GM23338 (cell line): ENCODE measurements at regions not wholly inside any gene's neighbourhood (a gene's known extent, or its start where the extent isn't known, plus 50 kb on each side); places are given as distances from the start of the nearest gene placed in this dataset.

Source experiments
- ATAC-seq: fragments of 200-7000 bp; cut with Tn5 transposase; 3 replicates; pipeline ENCODE4 v1.9.1; 2020
- DNase-seq: peaks from one replicate; pipeline ENCODE4 v3.0.0-alpha.2; 2015; ENCODE audit warnings: low spot score
- H2AFZ ChIP-seq: fragments of 200-600 bp; sonication (generic); 2 replicates; pipeline ENCODE4 v1.8.0; 2016; ENCODE audit warnings: antibody characterized with exemption, mild to moderate bottlenecking, moderate library complexity
- H3F3A ChIP-seq: fragments of 200-600 bp; sonication (generic); replicated peaks from 2 replicates; pipeline ENCODE4 v1.8.0; 2017; ENCODE audit warnings: antibody characterized with exemption, mixed run types, low read depth
- H3K27ac ChIP-seq: fragments of 200-600 bp; sonication (generic); 2 replicates; pipeline ENCODE4 v1.6.1; 2016; ENCODE audit warnings: low read depth
- H3K27me3 ChIP-seq: fragments of 200-600 bp; sonication (generic); 2 replicates; pipeline ENCODE4 v1.8.0; 2016; ENCODE audit warnings: mild to moderate bottlenecking, mixed run types, moderate library complexity; ENCODE audit not compliant: insufficient read depth
- H3K36me3 ChIP-seq: fragments of 200-600 bp; sonication (generic); 2 replicates; pipeline ENCODE4 v1.8.0; 2016; ENCODE audit warnings: mild to moderate bottlenecking; ENCODE audit not compliant: insufficient read depth
- H3K4me1 ChIP-seq: fragments of 200-600 bp; sonication (generic); 2 replicates; pipeline ENCODE4 v1.8.0; 2016; ENCODE audit warnings: mild to moderate bottlenecking, moderate library complexity; ENCODE audit not compliant: insufficient read depth
- H3K4me2 ChIP-seq: fragments of 200-600 bp; sonication (generic); 2 replicates; pipeline ENCODE4 v1.7.1; 2017; ENCODE audit warnings: mixed run types
- H3K4me3 ChIP-seq: fragments of 200-600 bp; sonication (generic); 2 replicates; pipeline ENCODE4 v1.6.1; 2016; ENCODE audit warnings: mixed run types
- H3K79me2 ChIP-seq: fragments of 200-600 bp; sonication (generic); replicated peaks from 2 replicates; pipeline ENCODE4 v1.8.0; 2017; ENCODE audit warnings: mild to moderate bottlenecking; ENCODE audit not compliant: insufficient read depth
- H3K9me2 ChIP-seq: fragments of 200-600 bp; sonication (generic); 2 replicates; pipeline ENCODE4 v1.8.0; 2017; ENCODE audit not compliant: insufficient read depth
- H4K20me1 ChIP-seq: fragments of 200-600 bp; sonication (generic); replicated peaks from 2 replicates; pipeline ENCODE4 v1.8.0; 2017; ENCODE audit warnings: mild to moderate bottlenecking; ENCODE audit not compliant: insufficient read depth
- H3K27ac Mint-ChIP-seq: 2 replicates; pipeline ENCODE4 v1.8.0; 2020; ENCODE audit warnings: inconsistent platforms, mild to moderate bottlenecking, moderate library complexity, mixed read lengths
- H3K27me3 Mint-ChIP-seq: 3 replicates; pipeline ENCODE4 v1.8.0; 2022; ENCODE audit warnings: low read depth, mild to moderate bottlenecking, moderate library complexity, mixed read lengths, inconsistent platforms; ENCODE audit not compliant: insufficient read depth, poor library complexity
- H3K36me3 Mint-ChIP-seq: 3 replicates; pipeline ENCODE4 v1.8.0; 2021; ENCODE audit warnings: low read depth, mild to moderate bottlenecking, inconsistent platforms, moderate library complexity, mixed read lengths
- H3K4me1 Mint-ChIP-seq: 3 replicates; pipeline ENCODE4 v1.8.0; 2020; ENCODE audit warnings: mild to moderate bottlenecking, inconsistent platforms, mixed read lengths
- H3K4me3 Mint-ChIP-seq: 3 replicates; pipeline ENCODE4 v1.8.0; 2021; ENCODE audit warnings: moderate library complexity, mild to moderate bottlenecking, inconsistent platforms, mixed read lengths
- H3K9me3 Mint-ChIP-seq: 3 replicates; pipeline ENCODE4 v1.8.0; 2020; ENCODE audit warnings: moderate library complexity, mild to moderate bottlenecking, inconsistent platforms, mixed read lengths
- ETS1 ChIP-seq: IDR thresholded peaks from 2 replicates; pipeline ENCODE4 v1.6.1; 2016; ENCODE audit warnings: antibody characterized with exemption
- EZH2 ChIP-seq: fragments of 200-600 bp; sonication (generic); IDR thresholded peaks from one replicate; pipeline ENCODE4 v1.8.0; 2017; ENCODE audit warnings: antibody characterized with exemption, mild to moderate bottlenecking, low read depth; ENCODE audit not compliant: unreplicated experiment
- EZH2phosphoT487 ChIP-seq: fragments of 200-600 bp; sonication (generic); IDR thresholded peaks from one replicate; pipeline ENCODE4 v1.8.1; 2018; ENCODE audit warnings: antibody characterized with exemption; ENCODE audit not compliant: unreplicated experiment
- JUNB ChIP-seq: IDR thresholded peaks from one replicate; pipeline ENCODE4 v1.6.1; 2016; ENCODE audit warnings: antibody characterized with exemption; ENCODE audit not compliant: unreplicated experiment
- REST ChIP-seq: IDR thresholded peaks from one replicate; pipeline ENCODE4 v1.6.1; 2018; ENCODE audit warnings: antibody characterized with exemption; ENCODE audit not compliant: unreplicated experiment
- STAT1 ChIP-seq: IDR thresholded peaks from one replicate; pipeline ENCODE4 v1.6.1; 2016; ENCODE audit warnings: antibody characterized with exemption; ENCODE audit not compliant: unreplicated experiment
- ZNF114 ChIP-seq: fragments of 250-450 bp; sonication (Bioruptor Pico); IDR thresholded peaks from 2 replicates; pipeline ENCODE4 v1.5.0; 2020; ENCODE audit warnings: mild to moderate bottlenecking, moderate library complexity
- ZNF331 ChIP-seq: fragments of 250-450 bp; sonication (Bioruptor Pico); IDR thresholded peaks from 2 replicates; pipeline ENCODE4 v1.5.0; 2020; ENCODE audit warnings: low read depth, mild to moderate bottlenecking, moderate library complexity
- ZNF462 ChIP-seq: fragments of 250-450 bp; sonication (Bioruptor Pico); IDR thresholded peaks from 2 replicates; pipeline ENCODE4 v1.5.0; 2020; ENCODE audit warnings: mild to moderate bottlenecking, moderate library complexity

- DNase-seq, result no peak
- Mint-ChIP-seq H3K27me3 (no peaks in the 10 kb centered on the region), H3K4me1 (peaks cover 25% of the 10 kb centered on the region), H3K36me3 (no peaks in the 10 kb centered on the region), H3K27ac (no peak overlapping the region), H3K4me3 (no peak overlapping the region), H3K9me3 (no peaks in the 10 kb centered on the region)
- no peaks in the 10 kb centered on the region for H3K36me3 ChIP-seq
- H3K27me3 ChIP-seq, result no peaks in the 10 kb centered on the region
- H4K20me1 ChIP-seq, result no peaks in the 10 kb centered on the region
- H3F3A ChIP-seq, result no peaks in the 10 kb centered on the region
- H3K4me2 ChIP-seq, result no peak overlapping the region
- no peaks in the 10 kb centered on the region for H3K9me2 ChIP-seq
- H3K79me2 ChIP-seq, result no peaks in the 10 kb centered on the region
- no peak for TF ChIP-seq STAT1
- no peak for TF ChIP-seq EZH2phosphoT487
- TF ChIP-seq ZNF114 (CRISPR knock-in tag), result no peak
- no peak for TF ChIP-seq ZNF462
- ATAC-seq, result no peak
- H3K27ac ChIP-seq, result no peak overlapping the region
- no peak overlapping the region for H3K4me3 ChIP-seq
- H3K4me1 ChIP-seq, result no peaks in the 10 kb centered on the region
- no peak overlapping the region for H2AFZ ChIP-seq
Observed at GRCh38 chr1:234897754-234898454, 230.7 kb downstream of the TOMM20 start.

- no peaks in the 10 kb centered on the region for H3K4me1 ChIP-seq
- Mint-ChIP-seq H3K27me3 (no peaks in the 10 kb centered on the region), H3K9me3 (no peaks in the 10 kb centered on the region), H3K4me3 (no peak overlapping the region), H3K36me3 (no peaks in the 10 kb centered on the region), H3K27ac (no peak overlapping the region), H3K4me1 (peaks cover 21% of the 10 kb centered on the region)
- no peak for DNase-seq
- no peaks in the 10 kb centered on the region for H3F3A ChIP-seq
- no peaks in the 10 kb centered on the region for H4K20me1 ChIP-seq
- H3K4me2 ChIP-seq, result no peak overlapping the region
- no peak overlapping the region for H3K27ac ChIP-seq
- H3K79me2 ChIP-seq, result no peaks in the 10 kb centered on the region
- no peak for ATAC-seq
- no peaks in the 10 kb centered on the region for H3K36me3 ChIP-seq
- no peaks in the 10 kb centered on the region for H3K27me3 ChIP-seq
- H2AFZ ChIP-seq, result no peak overlapping the region
- no peak overlapping the region for H3K4me3 ChIP-seq
- H3K9me2 ChIP-seq, result no peaks in the 10 kb centered on the region
- TF ChIP-seq ZNF331 (no peak), EZH2 (no peak), STAT1 (no peak), ETS1 (no peak), REST (no peak), JUNB (no peak)
Observed at GRCh38 chr1:234897390-234897749, 231.3 kb downstream of the TOMM20 start.
